ENCODE measurements at regions not wholly inside any gene's neighbourhood (a gene's known extent, or its start where the extent isn't known, plus 50 kb on each side); places are given as distances from the start of the nearest gene placed in this dataset.

- no peak for DNase-seq (ENCODE audit: low spot score)
These were observed 1166.3 kb upstream of the ACVR2A start for GRCh38 chr2:146678516-146678915.

GRCh38 chr2:146677280-146677679, 1167.5 kb upstream of the ACVR2A start:
- peak; percentile 3 for DNase-seq (ENCODE audit: low spot score)

- DNase-seq (ENCODE audit: low spot score), result no peak
These were observed 1175.1 kb upstream of the ACVR2A start for GRCh38 chr2:146669735-146670134.

- no peak for DNase-seq (ENCODE audit: low spot score)
These were observed 1178.5 kb upstream of the ACVR2A start for GRCh38 chr2:146666340-146666739.

- no peak for DNase-seq (ENCODE audit: low spot score)
These were observed 1179.0 kb upstream of the ACVR2A start for GRCh38 chr2:146665800-146666199.

GRCh38 chr2:146661473-146662096, 1183.2 kb upstream of the ACVR2A start:
- peak; percentile 45 for DNase-seq (ENCODE audit: low spot score)

- no peak for DNase-seq (ENCODE audit: low spot score)
These were observed 1184.9 kb upstream of the ACVR2A start for GRCh38 chr2:146659976-146660375.

- no peak for DNase-seq (ENCODE audit: low spot score)
These were observed 1192.5 kb upstream of the ACVR2A start for GRCh38 chr2:146652311-146652710.

- no peak for DNase-seq (ENCODE audit: low spot score)
These were observed 1193.5 kb upstream of the ACVR2A start for GRCh38 chr2:146651361-146651760.

- no peak for DNase-seq (ENCODE audit: low spot score)
These were observed 1202.8 kb upstream of the ACVR2A start for GRCh38 chr2:146642066-146642465.

GRCh38 chr2:146634230-146635097, 1210.4 kb upstream of the ACVR2A start:
- DNase-seq (ENCODE audit: low spot score), result no peak

GRCh38 chr2:146633159-146633558, 1211.7 kb upstream of the ACVR2A start:
- DNase-seq (ENCODE audit: low spot score), result no peak

GRCh38 chr2:146632707-146633106, 1212.1 kb upstream of the ACVR2A start:
- no peak for DNase-seq (ENCODE audit: low spot score)

- DNase-seq (ENCODE audit: low spot score), result no peak
These were observed 1220.2 kb upstream of the ACVR2A start for GRCh38 chr2:146624430-146625160.

GRCh38 chr2:146623771-146624170, 1221.1 kb upstream of the ACVR2A start:
- DNase-seq (ENCODE audit: low spot score), result no peak

GRCh38 chr2:146621656-146622055, 1223.2 kb upstream of the ACVR2A start:
- no peak for DNase-seq (ENCODE audit: low spot score)

GRCh38 chr2:146615778-146616177, 1229.1 kb upstream of the ACVR2A start:
- no peak for DNase-seq (ENCODE audit: low spot score)

GRCh38 chr2:146608490-146608889, 1236.3 kb upstream of the ACVR2A start:
- no peak for DNase-seq (ENCODE audit: low spot score)

- no peak for DNase-seq (ENCODE audit: low spot score)
These were observed 1240.3 kb upstream of the ACVR2A start for GRCh38 chr2:146604521-146604920.

- DNase-seq (ENCODE audit: low spot score), result no peak
These were observed 1242.0 kb upstream of the ACVR2A start for GRCh38 chr2:146602856-146603255.

- DNase-seq (ENCODE audit: low spot score), result no peak
These were observed 1242.4 kb upstream of the ACVR2A start for GRCh38 chr2:146602383-146602782.

GRCh38 chr2:146598791-146599190, 1246.0 kb upstream of the ACVR2A start:
- no peak for DNase-seq (ENCODE audit: low spot score)

GRCh38 chr2:146597291-146597690, 1247.5 kb upstream of the ACVR2A start:
- no peak for DNase-seq (ENCODE audit: low spot score)

All from SW480 (cell line).